HG03039 (cell line): ENCODE measurements at regions not wholly inside any gene's neighbourhood (a gene's known extent, or its start where the extent isn't known, plus 50 kb on each side); places are given as distances from the start of the nearest gene placed in this dataset.

ENCODE experiments used
- ATAC-seq: cut with Tn5 transposase; IDR thresholded peaks from one replicate; pipeline ENCODE4 v1.9.1; 2021; ENCODE audit warnings: mild to moderate bottlenecking, moderate library complexity; ENCODE audit not compliant: unreplicated experiment

DNA sequence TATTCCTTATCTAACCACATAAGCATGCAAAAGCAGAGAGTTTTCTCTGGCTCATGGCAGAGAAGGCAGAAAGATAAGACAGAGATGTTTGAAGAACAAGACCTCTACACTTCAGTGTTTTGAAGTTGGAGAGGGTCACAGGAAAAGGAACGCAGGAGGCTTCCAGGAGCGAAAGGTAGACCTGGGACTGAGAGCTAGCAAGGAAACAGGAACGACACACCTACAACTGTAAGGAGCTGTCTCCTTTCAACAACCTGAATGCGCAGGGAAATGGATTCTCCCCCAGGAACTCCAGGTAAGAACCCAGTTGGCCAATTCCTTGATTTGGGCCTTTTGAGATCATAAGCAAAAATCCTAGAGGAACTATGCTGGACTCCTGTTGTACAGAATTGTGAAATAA, 746.6 kb upstream of the DDX18 start:
- ATAC-seq = no peak

DNA sequence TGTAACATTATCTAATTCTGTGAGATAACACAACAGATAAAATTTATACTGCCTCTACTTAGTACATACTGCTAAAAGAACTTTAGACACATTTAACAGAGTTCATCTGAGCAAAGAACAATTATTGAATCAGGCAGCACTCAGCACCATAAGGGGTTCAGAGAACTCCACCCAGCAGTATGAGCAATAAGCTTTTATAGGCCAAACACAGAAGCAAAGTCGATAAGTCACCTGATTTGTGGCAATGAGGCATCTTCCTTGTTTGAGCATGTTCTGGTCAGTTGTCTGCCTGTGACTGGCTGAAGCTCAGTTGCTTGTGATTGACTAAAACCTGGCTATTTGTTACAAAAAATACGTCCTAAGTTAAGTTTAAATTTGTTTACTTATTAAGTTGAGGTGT, 746.1 kb upstream of the DDX18 start:
- ATAC-seq = no peak

DNA sequence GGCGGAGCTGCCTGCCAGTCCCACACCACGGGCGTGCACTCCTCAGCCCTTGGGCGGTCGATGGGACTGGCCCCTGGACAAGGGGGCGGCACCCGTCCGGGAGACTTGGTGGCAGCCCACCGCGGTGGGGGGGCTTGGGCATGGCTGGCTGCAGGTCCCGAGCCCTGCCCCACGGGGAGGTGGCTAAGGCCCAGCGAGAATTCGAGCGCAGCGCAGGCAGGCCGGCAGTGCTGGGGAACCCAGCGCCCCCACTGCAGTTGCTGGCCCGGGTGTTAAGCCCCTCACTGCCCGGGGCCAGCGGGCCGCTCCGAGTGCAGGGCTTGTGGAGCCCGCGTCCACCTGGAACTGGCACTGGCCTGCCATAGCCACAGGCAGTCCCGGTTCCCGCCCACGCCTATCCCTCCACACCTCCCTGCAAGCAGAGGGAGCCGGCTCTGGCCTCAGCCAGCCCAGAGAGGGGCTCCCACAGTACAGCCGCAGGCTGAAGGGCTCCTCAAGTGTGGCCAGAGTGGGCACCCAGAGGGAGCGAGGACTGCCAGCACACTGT, 742.9 kb upstream of the DDX18 start:
- ATAC-seq = no peak

DNA sequence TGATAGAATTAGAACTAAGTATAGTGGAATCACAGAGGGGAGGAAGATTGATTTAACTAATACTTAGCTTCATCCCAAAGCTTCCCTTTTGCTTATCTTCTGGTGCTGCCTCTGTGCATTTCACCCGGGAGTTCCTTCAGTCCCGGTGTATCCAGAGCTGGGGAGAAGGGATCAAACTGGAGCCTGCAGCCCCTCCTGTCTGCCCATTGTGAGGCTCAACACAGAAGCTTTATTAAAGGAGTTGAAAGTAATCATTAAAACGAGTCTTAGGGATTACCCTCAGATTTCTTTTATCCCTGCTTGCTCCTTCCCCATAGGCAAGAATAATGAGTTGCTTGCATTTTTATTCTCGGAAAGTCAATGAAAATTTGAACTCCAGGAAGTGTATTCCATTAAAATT, 739.7 kb upstream of the DDX18 start:
- ATAC-seq = no peak

DNA sequence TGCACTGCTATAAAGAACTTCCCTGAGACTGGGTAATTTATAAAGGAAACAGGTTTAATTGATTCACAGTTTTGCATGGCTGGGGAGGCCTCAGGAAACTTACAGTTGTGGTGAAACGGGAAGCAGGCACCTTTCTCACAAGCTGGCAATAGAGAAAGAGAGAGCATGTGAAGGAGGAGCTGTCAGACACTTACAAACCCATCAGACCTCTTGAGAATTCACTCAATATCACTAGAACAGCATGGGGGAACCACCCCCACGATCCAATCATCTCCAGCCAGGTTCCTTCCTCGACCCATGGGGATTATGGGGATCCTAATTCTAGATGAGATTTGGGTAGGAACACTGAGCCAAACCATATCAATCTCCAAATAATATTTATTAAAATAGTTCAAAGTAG, 729.2 kb upstream of the DDX18 start:
- no peak for ATAC-seq

DNA sequence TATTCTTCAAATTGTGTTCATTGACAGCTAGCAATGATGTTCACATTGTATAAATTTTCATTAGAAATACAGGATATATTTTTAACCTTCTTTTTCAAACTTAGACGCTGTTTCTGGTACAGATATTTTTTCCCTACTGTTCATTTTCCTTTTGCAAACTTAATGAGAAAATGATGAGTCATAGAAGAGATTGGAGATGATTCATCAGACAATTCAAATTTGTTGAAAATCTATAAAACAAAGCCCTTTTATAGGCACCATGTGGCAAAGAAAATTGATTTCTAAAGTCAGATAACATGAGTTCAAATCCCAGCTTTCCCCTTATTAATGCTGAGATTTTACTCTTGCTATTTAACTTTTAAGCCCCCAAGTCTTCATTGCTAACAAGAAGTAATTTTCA, 728.8 kb upstream of the DDX18 start:
- ATAC-seq = no peak

DNA sequence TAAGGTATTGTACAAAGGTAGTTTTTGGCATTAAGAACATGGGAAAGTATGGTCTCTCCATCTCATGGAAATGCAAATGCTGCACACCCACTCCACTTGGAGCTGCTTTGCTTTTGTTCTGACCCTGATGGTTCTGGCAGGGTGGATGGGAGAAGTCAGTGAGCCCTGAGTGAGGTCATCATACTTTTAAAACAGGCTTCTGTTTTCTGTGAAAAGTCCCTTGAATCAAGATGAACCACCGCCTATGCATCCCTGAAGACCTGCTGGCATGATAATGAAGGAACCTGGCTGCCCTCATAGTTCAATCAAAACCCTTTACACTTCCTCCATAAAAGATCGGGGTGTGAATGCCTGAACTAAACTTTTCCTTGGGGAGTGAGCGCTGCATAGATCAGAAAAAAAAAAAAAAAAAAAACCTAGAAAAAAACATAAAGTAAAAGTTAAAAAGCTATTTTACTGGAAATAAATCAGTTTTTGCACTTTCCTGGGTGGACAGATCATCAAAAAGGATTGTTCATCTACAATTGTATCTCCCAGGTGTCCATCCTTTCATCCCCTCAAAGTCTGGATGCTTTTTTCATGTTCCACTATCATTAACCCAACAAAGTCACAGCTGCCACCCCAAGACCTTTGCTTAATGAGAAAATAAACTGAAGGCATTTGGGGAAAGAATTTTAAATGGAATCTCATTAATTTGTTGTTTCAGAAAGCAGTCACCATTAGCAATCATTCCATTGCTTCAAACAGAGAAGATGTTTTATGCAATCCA, 728.1 kb upstream of the DDX18 start:
- ATAC-seq = no peak

DNA sequence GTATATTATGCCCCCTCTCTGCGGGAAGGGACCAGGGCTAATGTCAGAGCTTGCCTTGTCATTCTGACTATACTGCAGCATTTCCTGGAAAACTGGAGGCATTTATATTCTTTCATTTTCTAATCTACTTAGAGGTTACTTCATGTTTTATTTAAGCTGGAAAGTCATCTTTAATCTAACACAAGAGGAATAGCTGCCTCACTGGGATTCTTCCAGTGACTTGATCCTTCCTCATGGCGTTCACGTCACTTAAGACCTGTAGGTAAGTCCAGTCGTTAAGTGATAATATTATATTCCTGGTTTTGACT, 727.6 kb upstream of the DDX18 start:
- ATAC-seq = no peak

DNA sequence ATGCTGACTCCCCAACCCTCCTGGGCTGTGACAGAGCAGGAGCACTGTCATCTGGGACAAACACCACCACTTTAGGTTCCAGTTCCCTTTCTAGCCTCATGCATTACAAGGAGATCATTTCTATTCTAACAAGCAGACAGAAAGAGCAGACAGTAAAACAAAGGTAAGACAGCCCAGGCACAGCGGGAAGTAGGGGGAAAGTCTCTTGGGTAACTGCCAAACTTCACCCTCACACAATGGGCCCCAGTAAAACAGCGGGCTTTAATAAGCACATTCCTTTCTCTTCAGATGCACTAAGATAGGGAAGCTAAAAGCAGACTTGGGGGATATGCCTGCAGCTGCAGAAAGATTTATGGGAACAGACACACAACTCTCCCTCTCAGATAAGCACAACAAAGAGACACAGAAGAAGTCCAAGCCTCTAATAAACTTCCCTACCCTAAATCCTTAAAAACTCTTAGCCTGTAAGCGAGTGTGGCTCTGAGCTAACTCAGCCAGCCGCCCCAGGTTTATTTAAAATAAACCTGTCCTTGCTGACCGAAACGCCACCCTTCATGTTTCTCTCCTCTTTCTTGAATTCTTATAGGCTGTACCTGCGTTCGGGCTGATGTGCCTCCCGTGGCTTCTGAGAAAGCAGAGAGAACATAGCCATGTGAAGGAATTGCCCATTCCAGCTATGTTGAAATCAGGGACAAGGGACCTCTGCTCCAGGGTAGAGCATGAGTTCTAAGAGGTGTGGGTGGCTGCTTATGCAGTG, 726.8 kb upstream of the DDX18 start:
- ATAC-seq = no peak

DNA sequence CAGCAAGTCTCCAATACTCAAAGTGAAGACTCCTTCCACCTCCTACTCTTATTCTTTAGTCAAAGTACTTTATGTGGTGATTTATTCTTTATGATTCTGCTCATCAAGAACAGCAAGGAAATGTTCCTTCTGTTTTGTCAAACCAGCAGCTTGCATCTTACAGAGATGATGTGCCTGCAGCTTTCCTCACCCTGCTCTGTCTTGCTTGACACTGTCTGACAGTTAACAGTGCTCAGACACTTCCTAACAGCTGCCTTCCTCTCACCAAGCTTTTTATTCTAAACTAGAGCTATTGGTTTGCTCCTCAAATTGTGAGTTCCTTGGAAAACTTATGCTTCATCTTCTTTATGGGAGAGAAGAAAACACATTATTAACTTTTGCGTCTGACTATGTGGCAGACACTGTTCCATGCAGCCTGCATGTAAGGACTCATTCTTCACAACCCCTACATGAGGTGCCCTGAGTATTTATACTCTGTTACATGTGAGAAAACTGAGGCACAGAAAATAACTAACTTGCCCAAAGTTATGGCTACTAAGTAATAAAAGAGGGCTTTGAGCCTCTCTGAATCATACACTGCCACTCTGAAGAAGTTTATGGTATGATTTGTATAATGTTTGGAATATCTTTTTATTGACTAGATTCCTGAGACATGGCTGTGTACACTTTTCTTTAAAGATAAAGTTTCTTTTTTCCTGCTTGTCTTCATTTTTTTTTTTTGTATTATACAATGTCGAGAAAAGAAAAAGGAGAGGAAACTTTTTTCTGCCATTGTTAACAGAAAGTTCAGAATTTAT, 723.3 kb upstream of the DDX18 start:
- no peak for ATAC-seq

DNA sequence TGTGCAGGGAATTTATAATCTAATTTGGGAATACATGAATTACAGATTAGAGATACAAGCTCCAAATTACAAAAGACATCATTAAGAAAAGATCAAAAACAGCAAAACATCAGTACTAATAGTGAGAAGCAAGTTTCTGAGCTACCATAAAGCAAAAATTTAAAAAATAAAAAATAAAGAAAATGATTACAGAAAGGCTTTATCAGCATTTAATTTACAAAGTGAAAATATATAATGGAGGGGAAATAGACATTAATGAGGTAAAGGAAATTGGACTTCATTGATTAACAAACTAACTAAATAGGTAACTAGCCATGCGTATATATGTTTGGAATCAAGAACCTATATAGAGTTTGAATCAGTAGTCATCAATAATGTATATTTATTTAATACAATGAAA, 712.9 kb upstream of the DDX18 start:
- ATAC-seq = no peak

DNA sequence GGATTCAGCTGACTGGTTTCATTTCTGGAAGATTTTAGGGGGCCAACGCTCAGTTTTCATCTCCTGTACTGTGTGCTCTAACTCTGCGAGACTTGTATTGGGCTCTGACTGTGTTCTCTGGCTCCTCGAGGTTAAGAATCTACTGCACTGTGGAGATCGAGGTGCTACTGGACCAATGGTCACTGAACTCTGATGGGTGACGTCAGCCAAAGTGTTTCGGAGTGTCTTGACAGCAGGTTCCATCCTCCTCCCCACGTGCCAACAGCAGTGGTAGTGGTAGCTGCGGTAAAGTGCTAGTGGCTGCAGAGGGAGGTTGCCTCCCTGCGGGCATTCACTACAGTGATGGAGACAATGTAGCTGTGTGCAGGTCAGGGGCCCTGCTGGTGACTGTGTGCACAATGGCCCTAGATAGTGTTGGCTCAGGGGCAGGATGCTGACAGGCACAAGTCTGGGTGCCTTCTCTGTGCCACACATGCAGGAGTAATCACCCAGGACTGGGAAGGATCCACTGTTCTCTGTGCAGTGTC, 705.7 kb upstream of the DDX18 start:
- ATAC-seq = no peak

DNA sequence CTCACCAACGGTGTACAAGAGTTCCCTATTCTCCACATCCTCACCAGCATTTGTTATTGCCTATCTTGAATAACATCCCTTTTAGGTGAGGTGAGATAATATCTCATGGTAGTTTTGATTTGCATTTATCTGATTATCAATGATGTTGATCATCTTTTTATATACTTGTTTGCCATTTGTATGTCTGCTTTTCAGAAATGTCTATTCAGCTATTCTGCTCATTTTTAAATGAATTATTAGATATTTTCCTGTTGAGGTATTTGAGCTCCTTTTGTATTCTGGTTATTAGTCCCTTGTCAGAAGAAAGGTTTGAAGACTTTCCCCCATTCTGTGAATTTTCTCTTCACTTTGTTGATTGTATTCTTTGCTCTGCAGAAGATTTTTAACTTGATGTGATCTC, 695.5 kb upstream of the DDX18 start:
- no peak for ATAC-seq

DNA sequence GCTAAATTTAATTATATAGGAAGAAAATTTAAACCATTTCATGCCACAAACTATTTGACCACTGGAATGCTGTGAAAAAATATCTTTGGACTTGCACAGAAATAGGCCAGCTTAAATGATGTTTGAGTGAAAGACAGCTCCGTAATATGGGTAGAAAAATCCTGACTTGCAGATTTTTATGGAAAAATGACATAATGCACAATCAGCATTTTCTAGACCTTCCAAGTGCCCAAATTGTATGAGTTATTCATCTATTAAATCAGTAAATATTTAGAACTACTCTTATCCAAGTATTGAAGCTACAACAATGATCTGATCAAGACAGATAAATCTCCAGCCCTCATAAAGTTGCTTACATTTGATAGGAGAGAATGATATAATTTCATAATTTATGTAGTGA, 691.1 kb upstream of the DDX18 start:
- no peak for ATAC-seq

DNA sequence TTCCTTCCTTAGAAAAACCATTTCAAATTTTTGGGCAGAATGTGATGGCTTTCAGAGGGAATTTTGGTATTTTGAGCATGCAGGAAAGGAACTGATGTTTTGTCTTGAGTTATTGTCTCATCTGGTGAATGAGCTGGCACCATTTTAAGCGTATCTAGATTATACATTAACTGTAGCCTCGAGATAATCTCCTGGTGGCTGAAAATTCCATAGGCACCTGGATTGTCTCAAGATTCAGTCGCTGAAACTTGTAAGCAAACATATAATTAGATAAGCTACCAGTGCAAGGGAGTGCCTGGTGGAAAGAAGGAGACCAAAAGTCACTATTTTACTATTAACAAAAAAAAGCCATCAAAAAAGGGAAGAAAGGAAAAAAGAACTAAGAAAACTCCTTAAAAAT, 687.8 kb upstream of the DDX18 start:
- ATAC-seq = no peak

DNA sequence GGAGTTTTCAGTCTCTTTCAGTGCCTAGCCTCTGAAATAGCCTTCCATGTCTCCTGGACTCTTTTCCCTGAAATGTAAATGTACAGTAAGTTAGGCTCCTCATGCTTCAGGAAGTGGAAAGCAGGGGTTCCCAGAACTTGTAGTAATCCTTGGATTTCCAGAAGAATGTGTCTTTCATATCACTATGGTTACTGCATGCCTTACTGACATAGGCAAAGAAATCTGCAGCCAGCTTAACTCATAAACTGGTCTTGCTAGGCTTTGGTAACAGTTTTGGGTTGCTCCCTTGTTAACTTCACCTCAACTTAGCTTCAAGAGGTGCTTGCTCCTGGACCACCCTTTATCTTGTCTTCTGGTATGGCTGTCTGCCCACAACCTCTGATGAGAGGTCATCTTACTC, 686.8 kb upstream of the DDX18 start:
- no peak for ATAC-seq

DNA sequence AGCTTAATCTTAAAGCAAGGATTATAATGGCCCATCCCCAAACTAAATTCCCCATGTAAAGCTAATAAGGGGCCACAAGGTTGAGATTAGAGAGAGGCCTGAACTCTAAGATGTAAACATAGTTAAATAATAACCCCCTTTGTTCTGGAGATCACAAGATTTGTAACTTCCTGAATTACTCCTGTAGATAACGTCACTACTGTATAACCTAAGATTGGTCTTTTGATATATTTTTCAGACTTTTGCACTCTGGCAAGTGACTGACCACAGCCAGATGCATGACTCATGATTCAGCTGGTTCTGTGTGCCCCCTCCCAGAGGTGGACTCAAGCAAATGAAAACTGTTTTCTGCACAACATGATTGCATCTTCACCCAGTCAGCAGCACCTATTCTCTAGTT, 686.0 kb upstream of the DDX18 start:
- ATAC-seq = no peak

DNA sequence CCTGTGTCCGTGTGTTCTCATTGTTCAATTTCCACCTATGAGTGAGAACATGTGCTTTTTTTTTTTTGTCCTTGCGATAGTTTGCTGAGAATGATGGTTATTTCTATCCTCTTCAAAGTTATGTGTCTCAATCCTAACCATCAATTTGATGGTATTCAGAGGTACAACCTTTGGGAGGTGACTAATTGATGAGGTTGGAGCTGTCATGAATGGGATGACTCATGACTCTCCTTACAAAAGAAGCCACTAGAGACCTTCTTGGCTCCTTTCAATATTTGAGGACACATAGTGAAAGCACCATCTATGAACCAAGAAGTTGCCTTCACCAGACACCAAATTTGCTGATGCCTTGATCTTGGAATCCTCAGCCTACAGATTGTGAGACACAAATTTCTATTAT, 677.1 kb upstream of the DDX18 start:
- no peak for ATAC-seq

DNA sequence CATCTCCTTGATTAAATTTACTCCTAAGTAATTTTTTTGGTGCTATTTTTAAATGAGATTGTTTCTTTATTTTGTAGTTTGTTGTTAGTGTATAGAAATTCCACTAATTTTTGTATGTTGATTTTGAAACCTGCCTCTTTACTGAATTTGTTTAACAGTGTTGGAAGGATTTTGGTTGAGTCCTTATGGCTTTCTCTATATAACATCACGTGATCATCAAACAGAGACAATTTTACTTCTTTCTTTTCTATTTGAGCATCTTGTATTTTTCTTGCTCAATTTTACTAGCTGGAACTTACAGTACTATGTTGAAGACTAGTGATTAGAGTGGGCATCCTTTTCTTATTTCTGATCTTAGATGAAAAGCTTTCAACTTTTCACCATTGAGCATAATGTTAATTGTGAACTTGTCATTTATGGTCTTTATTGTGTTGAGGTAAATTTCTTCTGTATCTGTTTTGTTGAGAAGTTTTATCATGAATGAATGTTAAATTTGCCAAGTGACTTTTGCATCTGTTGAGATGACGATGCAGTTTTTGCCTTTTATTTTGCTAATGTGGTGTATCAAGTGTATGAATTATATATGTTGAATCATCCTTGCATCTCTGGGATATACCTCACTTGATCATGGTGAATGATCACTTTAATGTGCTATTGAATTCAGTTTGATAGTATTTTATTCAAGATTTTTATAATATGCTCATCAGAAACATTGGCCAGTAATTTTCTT, 645.3 kb upstream of the DDX18 start:
- ATAC-seq = no peak

DNA sequence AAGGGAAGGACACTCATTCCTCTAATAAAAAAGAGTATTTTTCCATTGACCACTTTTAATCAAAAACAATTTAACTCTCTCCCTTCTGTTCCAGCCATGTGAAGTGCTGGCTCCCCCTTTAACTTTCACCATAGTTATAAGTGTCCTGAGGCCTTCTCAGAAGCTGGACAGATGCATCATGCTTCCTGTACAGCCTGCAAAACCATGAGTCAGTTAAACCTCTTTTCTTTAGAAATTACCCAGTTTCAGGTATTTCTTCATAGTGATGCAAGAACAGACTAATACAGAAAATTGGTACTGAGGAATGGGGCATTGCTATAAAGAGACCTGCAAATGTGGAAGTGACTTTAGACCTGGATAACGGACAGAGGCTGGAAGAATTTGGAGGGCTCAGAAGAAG, 643.6 kb upstream of the DDX18 start:
- ATAC-seq = no peak

DNA sequence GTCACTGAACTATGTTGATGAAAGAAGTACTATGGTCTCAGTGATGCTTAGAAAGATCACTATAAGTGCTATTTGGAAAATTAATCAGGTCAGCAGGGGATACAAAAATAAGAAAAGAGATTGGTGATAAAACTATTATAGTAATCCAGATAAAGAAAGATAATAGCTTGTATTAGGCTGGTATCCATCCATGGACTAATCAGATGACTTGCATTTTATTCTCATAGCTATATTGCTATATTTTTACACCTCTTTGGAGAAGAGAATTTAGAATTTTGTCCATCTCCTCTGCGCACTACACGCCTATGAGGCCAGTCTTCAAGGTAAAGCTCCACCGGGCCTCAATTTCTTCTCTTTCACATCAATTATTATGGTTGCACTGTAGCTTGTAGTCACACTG, 635.1 kb upstream of the DDX18 start:
- ATAC-seq = no peak
